ENCODE measurements at regions not wholly inside any gene's neighbourhood (a gene's known extent, or its start where the extent isn't known, plus 50 kb on each side); places are given as distances from the start of the nearest gene placed in this dataset.

GRCh38 chr5:155815248-155815647 lies 511.7 kb upstream of the SGCD start:
- Histone ChIP-seq H3K27me3 (replicated peaks in 1 of 4; ENCODE audit: control insufficient read depth in 3 of 4, extremely low read depth in 1 of 4, insufficient read depth in 3 of 4, low read length in 3 of 4) (no peaks in the 10 kb centered on the region), H3K27ac (ENCODE audit: low read depth, low read length) (no peak overlapping the region), H3K4me3 (ENCODE audit: extremely low read depth in 1 of 4, insufficient read depth in 2 of 4, low read depth in 3 of 4, low read length in 4 of 4) (no peak overlapping the region), H4K20me1 (replicated peaks in 1 of 2; ENCODE audit: control insufficient read depth in 1 of 2, insufficient read depth in 2 of 2, low read length in 2 of 2) (no peaks in the 10 kb centered on the region), H4K5ac (ENCODE audit: insufficient read length, low read depth, low read length) (no peak overlapping the region), H2BK5ac (ENCODE audit: low read depth, low read length) (no peak overlapping the region), H2BK20ac (ENCODE audit: low read length) (no peak overlapping the region), H2AFZ (ENCODE audit: low read length) (no peak overlapping the region), H3K56ac (replicated peaks; ENCODE audit: insufficient read length, low read depth, low read length) (no peak overlapping the region), H3K4me1 (replicated peaks in 1 of 4; ENCODE audit: control insufficient read depth in 3 of 4, insufficient read depth in 4 of 4, low read length in 3 of 4) (no peaks in the 10 kb centered on the region), H2BK120ac (replicated peaks; ENCODE audit: low read depth, low read length) (no peak overlapping the region), H3K36me3 (ENCODE audit: control insufficient read depth in 2 of 4, insufficient read depth in 4 of 4, low read length in 3 of 4) (no peaks in the 10 kb centered on the region), H3K4ac (replicated peaks; ENCODE audit: insufficient read length, low read depth, low read length) (no peak overlapping the region), H3K4me2 (ENCODE audit: insufficient read depth in 1 of 2, low read depth in 2 of 2, low read length in 2 of 2) (no peak overlapping the region), H3K9ac (replicated peaks in 1 of 4; ENCODE audit: extremely low read depth in 1 of 4, low read depth in 3 of 4, low read length in 3 of 4) (no peak overlapping the region), H4K8ac (ENCODE audit: extremely low read depth, insufficient read depth, low read length) (no peak overlapping the region), H2AK5ac (ENCODE audit: low read depth, low read length) (no peak overlapping the region), H3K23me2 (ENCODE audit: low read depth, low read length) (no peaks in the 10 kb centered on the region), H3K23ac (ENCODE audit: insufficient read length) (no peak overlapping the region), H3K18ac (ENCODE audit: extremely low read depth, low read length) (no peak overlapping the region), H2BK15ac (ENCODE audit: low read length) (no peak overlapping the region), H3K14ac (ENCODE audit: insufficient read length) (no peak overlapping the region), H3K79me2 (ENCODE audit: control insufficient read depth in 1 of 2, insufficient read depth in 2 of 2, low read length in 2 of 2) (no peaks in the 10 kb centered on the region), H3K79me1 (ENCODE audit: low read depth, low read length) (no peaks in the 10 kb centered on the region), H3K9me3 (ENCODE audit: insufficient read depth in 2 of 2, low read depth in 1 of 2, low read length in 1 of 2) (no peaks in the 10 kb centered on the region), H4K91ac (replicated peaks; ENCODE audit: insufficient read length, low read length) (no peak overlapping the region), H2BK12ac (ENCODE audit: low read depth, low read length) (no peak overlapping the region)
- FAIRE-seq (no peak), DNase-seq (ENCODE audit: low read depth in 1 of 2, low spot score in 2 of 2) (no peak)
- 78% methylated on average over 1 of the region's 1 CpG; no CpG with 5 or more reads in 1 of the 2 experiments for WGBS, 2 experiments (ENCODE audit: extremely low coverage in 1 of 2, insufficient coverage in 1 of 2, insufficient read length in 1 of 2, insufficient replicate concordance in 2 of 2, low coverage in 1 of 2, low lambda C conversion rate in 2 of 2, missing lambda C conversion rate in 1 of 2)
- CTCF ChIA-PET (ENCODE audit: partially characterized antibody): no interaction called here
- POLR2A ChIA-PET (ENCODE audit: partially characterized antibody): no interaction called here
- TF ChIP-seq BACH1 (IDR thresholded peaks at IDR 0.05; ENCODE audit: low read length) (no peak), JUND (IDR thresholded peaks at IDR 0.05; ENCODE audit: low read length) (no peak), POU5F1 (IDR thresholded peaks at IDR 0.05; ENCODE audit: low read depth, low read length) (no peak), USF2 (IDR thresholded peaks at IDR 0.05; ENCODE audit: low read length) (no peak), NANOG (IDR thresholded peaks at IDR 0.05; ENCODE audit: insufficient read depth, low read depth, low read length, poor library complexity, severe bottlenecking) (no peak), E2F6 (IDR thresholded peaks at IDR 0.05) (no peak), POLR2AphosphoS5 (IDR thresholded peaks at IDR 0.05; ENCODE audit: low read depth, low read length) (no peak), SIX5 (IDR thresholded peaks at IDR 0.05; ENCODE audit: low read depth, low read length) (no peak), SP1 (IDR thresholded peaks at IDR 0.05; ENCODE audit: low read depth, low read length) (no peak), HDAC6 (IDR thresholded peaks at IDR 0.05; ENCODE audit: low read depth, low read length) (no peak), BRCA1 (IDR thresholded peaks at IDR 0.05; ENCODE audit: low read depth, low read length) (no peak), ASH2L (IDR thresholded peaks at IDR 0.05; ENCODE audit: low read length) (no peak), SAP30 (IDR thresholded peaks at IDR 0.05; ENCODE audit: insufficient read depth, insufficient replicate concordance, low read length) (no peak), EP300 (IDR thresholded peaks at IDR 0.05; ENCODE audit: borderline replicate concordance in 1 of 2, low read depth in 2 of 2, low read length in 2 of 2) (no peak)

Data from H1 (cell line).